H54 (cell line): ENCODE measurements at regions not wholly inside any gene's neighbourhood (a gene's known extent, or its start where the extent isn't known, plus 50 kb on each side); places are given as distances from the start of the nearest gene placed in this dataset.
A peak's percentile ranks its signal among the peaks of the same experiment; 100 is the strongest.

ENCODE experiments used
- DNase-seq: peaks from one replicate; pipeline ENCODE4 v3.0.0; 2011; ENCODE audit warnings: low spot score, mixed read lengths; ENCODE audit not compliant: insufficient read length
- FAIRE-seq: peaks from 3 replicates; lab custom pipeline; 2011; peaks lifted over from hg19 to GRCh38; lab: Jason Lieb, UNC
- POLR2A ChIP-seq: IDR thresholded peaks from 2 replicates; pipeline ENCODE4 v1.6.1; 2011; ENCODE audit warnings: low read depth, mild to moderate bottlenecking, low read length

- DNase-seq (no peak), FAIRE-seq (no peak)
- no peak for TF ChIP-seq POLR2A
Observed at GRCh38 chr1:90457985-90458384, 259.1 kb downstream of the BARHL2 start.

DNA sequence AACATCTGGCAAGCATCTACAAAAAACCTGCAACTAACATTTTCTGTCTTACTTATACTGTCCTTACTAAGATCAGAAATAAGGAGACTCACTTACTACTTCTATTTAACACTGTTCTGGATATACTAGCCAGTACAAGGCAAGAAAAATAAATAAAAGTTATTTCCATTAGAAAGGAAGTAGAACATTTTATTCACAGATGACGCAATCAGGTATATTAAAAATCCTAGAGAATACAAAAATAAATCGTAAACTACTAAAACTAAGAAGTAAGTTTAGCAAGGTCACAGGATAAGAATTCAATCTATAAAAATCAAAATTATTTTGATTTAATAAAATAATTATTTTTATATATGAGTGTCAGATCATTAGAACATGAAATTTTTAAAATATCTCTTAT, 264.6 kb downstream of the BARHL2 start:
- no peak for TF ChIP-seq POLR2A
- FAIRE-seq, result no peak
- no peak for DNase-seq

GRCh38 chr1:90443354-90443753, 273.7 kb downstream of the BARHL2 start:
- no peak for FAIRE-seq
- no peak for DNase-seq
- no peak for TF ChIP-seq POLR2A

GRCh38 chr1:90435351-90435750, 281.8 kb downstream of the BARHL2 start:
- FAIRE-seq (no peak), DNase-seq (no peak)
- TF ChIP-seq POLR2A, result no peak

GRCh38 chr1:90434460-90434859, 282.6 kb downstream of the BARHL2 start:
- FAIRE-seq (no peak), DNase-seq (no peak)
- no peak for TF ChIP-seq POLR2A

DNA sequence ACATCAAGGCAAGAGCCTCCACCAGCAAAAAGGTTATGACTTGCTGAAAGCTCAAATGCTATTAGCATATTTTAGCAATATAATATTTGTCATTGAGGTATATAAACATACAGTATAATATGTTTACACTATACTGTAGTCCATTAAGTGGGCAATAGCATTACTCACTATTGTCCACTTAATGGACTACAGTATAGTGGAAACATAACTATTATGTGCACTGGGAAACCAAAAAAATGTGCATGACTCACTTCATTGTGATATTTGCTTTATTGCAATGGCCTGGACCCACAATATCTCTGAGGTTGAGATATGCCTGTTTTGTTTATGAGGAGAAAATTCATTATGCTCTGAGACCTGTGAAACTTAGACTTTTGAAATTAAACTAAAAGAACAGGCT, 300.0 kb downstream of the BARHL2 start:
- no peak for TF ChIP-seq POLR2A
- DNase-seq (no peak), FAIRE-seq (no peak)

DNA sequence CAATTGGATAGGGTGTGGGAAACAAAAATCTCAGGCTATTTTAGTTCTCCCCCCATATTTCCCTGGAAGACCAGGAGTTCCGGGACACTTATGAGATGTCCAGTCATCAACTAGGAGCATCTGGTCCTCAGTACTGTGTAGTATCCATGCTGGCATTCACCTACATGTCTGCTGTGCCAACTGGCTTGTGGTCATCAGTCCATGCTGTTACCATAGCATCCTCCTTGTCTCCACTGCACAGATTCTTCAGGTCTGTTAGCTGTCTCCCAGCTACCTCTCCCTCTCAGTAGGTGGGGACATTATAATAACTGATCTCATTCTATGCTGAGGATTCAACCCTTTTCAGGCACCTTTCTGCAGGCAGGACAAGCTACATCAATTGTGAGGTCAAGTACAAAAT, 302.9 kb downstream of the BARHL2 start:
- FAIRE-seq, result no peak
- no peak for TF ChIP-seq POLR2A
- no peak for DNase-seq

DNA sequence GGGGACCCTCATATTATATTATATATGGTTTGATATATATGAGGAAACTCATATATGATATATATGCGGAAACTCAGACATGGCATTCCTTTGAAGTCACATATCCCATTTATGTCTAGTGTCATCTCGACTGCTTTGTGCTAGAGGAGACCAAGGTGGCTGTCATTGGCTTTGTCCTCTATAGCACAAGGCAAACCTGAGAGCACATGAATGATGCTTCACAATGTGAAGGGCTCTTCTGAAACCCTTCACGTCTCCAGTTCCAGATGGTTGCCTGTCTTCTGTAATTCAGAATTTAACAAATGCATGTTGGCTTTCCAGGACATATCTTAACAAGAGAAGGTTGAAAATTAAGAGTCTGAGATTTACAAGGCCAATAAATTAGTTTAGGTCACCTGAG, 303.6 kb downstream of the BARHL2 start:
- DNase-seq, result no peak
- FAIRE-seq, result no peak
- no peak for TF ChIP-seq POLR2A

DNA sequence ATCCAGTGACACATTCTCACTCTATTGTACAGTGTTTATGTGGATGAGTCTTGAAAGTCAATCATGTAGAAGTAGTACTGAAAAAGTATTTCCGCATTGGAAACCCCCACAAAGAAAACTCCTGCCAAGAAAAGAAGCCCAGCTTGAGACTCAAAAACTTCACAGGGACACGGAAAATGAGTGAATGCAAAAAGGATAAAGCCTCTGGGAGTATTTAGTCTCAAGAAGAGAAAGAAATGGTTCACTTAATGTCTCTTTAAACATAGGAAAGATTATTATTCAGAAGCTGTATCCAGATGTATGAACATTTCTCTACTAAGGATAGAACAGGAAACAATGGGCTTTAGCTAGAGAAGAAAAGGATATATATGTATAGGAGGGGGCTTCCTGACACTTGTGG, 304.5 kb downstream of the BARHL2 start:
- FAIRE-seq (no peak), DNase-seq (no peak)
- TF ChIP-seq POLR2A, result no peak

DNA sequence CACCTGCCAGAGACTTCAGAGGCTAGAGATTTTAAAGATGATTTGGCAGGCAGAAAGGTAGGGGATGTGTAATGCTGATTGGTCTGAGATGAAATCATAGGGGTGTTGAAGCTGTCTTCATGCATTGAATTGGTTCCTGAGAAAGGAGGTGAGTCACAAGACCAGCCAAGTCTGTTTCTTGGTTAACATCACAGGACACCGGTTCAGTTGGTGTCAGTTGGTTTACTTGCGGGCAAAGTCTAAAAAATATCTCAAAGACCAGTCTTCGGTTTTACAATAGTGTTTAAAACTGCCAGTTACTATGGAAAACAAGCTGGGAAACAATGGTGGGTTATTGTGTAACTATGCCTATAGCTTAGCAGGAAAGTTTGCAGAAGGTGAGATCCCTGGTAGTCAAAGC, 305.9 kb downstream of the BARHL2 start:
- no peak for TF ChIP-seq POLR2A
- FAIRE-seq (no peak), DNase-seq (no peak)

DNA sequence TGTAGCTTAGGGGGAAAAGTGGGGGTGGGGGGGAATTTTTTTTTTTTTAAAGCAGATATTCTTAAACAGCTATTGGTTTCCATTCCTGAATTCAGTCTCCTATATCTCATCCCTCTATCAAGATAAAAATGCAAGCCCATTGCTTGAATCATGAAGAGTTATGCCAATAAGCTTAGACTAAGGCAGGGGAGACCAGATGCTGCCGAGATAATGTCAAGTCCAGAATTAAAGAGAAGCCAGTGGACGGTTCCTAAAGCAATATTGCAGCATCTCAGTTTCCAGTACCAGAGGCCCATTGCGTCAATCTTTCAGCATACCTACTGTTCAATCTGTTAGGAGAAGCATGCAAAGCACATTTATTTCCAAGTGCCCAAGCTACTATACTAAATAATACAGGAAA, 309.4 kb downstream of the BARHL2 start:
- no peak for TF ChIP-seq POLR2A
- DNase-seq, result no peak
- no peak for FAIRE-seq

GRCh38 chr1:90405726-90406125, 311.4 kb downstream of the BARHL2 start:
- FAIRE-seq, result no peak
- DNase-seq, result no peak
- TF ChIP-seq POLR2A, result no peak

GRCh38 chr1:90402893-90403849, 313.9 kb downstream of the BARHL2 start:
- no peak for TF ChIP-seq POLR2A
- FAIRE-seq (peak; percentile 100), DNase-seq (peak; percentile 29)

GRCh38 chr1:90400131-90400530, 317.0 kb downstream of the BARHL2 start:
- no peak for DNase-seq
- TF ChIP-seq POLR2A, result no peak
- peak; percentile 85 for FAIRE-seq

GRCh38 chr1:90396917-90397316, 320.2 kb downstream of the BARHL2 start:
- no peak for FAIRE-seq

More at GRCh38 chr1:90396917-90397316, 320.2 kb downstream of the BARHL2 start:
- no peak for DNase-seq
- no peak for TF ChIP-seq POLR2A
